ENCODE measurements at regions not wholly inside any gene's neighbourhood (a gene's known extent, or its start where the extent isn't known, plus 50 kb on each side); places are given as distances from the start of the nearest gene placed in this dataset.

DNA sequence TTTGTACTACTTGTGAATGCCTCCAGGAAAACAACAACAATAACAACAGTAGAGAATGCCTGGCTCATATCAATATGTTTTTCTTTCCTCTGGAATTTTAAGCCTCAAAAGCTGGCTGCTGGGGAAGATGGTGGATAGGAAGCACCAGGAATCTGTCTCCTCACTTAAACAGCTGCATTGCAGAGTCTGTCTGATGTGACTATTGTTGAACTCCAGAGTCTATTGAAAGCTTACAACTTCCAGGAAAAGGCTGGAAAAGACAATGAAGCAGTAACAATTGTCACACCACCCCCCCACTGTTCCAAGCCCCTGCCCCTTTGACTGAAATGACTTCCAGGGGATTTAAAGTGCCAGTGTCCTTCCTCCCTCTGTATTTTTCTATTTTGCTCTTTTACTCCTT is 309.7 kb downstream of the BMP4 start:
- no peak for TF ChIP-seq EZH2 (IDR thresholded peaks at IDR 0.05; ENCODE audit: borderline replicate concordance, low read length)
- TF ChIP-seq, protein P1, sequence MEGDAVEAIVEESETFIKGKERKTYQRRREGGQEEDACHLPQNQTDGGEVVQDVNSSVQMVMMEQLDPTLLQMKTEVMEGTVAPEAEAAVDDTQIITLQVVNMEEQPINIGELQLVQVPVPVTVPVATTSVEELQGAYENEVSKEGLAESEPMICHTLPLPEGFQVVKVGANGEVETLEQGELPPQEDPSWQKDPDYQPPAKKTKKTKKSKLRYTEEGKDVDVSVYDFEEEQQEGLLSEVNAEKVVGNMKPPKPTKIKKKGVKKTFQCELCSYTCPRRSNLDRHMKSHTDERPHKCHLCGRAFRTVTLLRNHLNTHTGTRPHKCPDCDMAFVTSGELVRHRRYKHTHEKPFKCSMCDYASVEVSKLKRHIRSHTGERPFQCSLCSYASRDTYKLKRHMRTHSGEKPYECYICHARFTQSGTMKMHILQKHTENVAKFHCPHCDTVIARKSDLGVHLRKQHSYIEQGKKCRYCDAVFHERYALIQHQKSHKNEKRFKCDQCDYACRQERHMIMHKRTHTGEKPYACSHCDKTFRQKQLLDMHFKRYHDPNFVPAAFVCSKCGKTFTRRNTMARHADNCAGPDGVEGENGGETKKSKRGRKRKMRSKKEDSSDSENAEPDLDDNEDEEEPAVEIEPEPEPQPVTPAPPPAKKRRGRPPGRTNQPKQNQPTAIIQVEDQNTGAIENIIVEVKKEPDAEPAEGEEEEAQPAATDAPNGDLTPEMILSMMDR (conservative IDR thresholded peaks at IDR 0.05 in 1 of 2, IDR thresholded peaks at IDR 0.05 in 1 of 2; ENCODE audit: extremely low read depth in 1 of 2, insufficient read depth in 1 of 2, low read depth in 1 of 2, low read length in 2 of 2), result no peak
